Fibroblast of skin of left biceps (primary cell): ENCODE measurements at regions not wholly inside any gene's neighbourhood (a gene's known extent, or its start where the extent isn't known, plus 50 kb on each side); places are given as distances from the start of the nearest gene placed in this dataset.
"Not testable (repeated sequence)": the region's sequence is repeated elsewhere in the genome, so short reads cannot be mapped to it uniquely, and the experiment has no call there.

Source experiments
- DNase-seq, 2 experiments: peaks; one replicate each; pipeline ENCODE4 v3.0.0-alpha.2; 2013; ENCODE audit warnings: low read depth in 2 of 2

DNA sequence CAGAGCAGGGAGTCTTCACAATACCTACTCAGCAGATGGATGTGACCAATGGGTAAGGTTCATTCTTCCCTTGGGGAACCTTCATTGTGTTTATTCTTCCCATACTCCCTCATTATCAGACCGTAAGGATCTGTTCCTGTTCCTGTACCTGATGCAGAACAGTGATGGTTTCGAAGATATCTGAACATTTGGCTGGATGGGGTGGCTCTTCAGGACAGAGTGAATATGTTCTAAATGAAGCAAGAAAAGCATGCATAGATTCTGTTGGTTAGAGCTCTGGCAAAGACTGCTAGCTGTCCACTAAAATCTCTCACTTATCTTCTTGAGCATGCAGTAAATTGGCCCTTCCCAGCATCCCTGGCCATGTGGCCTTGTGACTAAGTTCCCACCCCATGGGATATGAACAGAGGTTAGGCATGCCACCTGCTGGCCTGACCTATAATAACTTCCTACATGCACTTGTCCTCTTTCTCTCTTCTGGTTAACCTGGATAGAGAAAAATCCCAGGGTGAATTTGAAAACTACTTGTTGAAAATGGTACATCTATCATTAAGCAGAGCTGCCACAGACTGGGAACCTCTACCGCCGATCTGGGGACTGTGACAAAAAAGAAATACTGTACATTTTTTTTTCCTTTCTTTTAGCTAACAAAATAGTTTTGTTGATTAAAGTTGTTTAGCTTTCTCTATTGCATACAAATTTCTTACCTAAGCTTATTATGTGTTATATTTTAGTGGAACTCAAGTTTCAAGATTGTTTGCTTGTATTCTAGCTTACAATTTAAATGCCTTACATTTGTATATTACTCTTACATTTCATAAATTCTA, 60.0 kb upstream of the BANK1 start:
- peak; percentile 24 to 26 for DNase-seq

DNA sequence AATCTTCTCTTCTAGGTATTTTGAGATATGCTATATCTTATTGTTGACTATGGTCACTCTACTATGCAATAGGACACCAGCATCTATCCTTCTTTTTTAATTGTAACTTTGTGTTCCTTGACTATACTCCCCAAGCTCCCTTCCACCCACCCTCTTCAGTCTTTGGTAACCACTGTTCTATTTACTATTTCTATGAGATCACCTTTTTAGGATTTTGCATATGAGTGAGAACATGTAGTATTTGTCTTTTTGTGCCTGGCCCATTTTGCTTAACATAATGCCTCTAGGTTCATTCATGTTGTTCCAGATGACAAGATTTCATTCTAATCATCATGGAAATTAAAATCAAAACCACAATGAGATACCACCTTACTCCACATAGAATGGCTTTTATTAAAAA, 63.3 kb upstream of the BANK1 start:
- DNase-seq: no peak

GRCh38 chr4:101724093-101724492, 66.4 kb upstream of the BANK1 start:
- no peak for DNase-seq

- no peak for DNase-seq
Measured at GRCh38 chr4:101718810-101719209, 71.7 kb upstream of the BANK1 start.

GRCh38 chr4:101711590-101712260, 78.8 kb upstream of the BANK1 start:
- DNase-seq: no peak

DNA sequence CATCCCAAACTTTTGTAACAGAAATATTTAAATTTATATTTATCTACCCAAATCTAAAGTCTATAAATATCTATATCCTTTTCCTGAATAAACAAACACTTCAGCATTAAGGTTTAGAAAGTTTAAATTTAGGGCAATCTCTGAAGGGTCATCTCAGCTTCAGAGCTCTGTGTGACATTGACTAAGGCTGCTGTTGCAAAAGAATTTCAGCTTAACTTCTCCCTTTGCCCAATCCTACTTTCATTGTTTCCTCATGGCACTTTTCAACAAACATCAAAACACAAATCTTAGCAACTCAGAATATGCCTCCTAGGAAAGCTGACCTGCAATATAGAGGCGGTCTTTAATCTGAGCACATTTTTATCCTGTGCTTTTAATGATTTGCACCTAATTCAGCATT, 79.7 kb upstream of the BANK1 start:
- DNase-seq: no peak

- no peak for DNase-seq
Measured at GRCh38 chr4:101708293-101709039, 82.1 kb upstream of the BANK1 start.

- DNase-seq: no peak
Measured at GRCh38 chr4:101707596-101707995, 82.9 kb upstream of the BANK1 start.

- DNase-seq: no peak
Measured at GRCh38 chr4:101706535-101707057, 83.9 kb upstream of the BANK1 start.

DNA sequence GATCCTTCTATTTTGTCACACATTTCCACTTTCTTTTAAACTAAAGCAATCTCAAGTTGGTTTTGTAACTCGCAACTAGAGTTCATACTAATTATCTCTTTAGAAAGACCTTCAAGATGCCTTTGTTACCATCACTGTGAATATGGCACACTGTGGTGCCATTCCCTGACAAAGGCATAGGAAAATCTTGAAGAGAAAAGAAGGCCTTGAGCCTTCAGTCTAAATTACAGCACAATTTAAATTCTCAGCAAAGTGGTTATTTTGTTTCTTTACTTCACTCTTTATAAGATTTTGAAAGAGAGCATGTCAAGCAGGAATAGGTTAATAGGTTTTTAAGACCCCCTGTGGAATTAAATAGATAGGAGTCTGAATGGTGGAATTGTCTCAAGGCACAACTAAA, 89.0 kb upstream of the BANK1 start:
- DNase-seq: no peak

DNA sequence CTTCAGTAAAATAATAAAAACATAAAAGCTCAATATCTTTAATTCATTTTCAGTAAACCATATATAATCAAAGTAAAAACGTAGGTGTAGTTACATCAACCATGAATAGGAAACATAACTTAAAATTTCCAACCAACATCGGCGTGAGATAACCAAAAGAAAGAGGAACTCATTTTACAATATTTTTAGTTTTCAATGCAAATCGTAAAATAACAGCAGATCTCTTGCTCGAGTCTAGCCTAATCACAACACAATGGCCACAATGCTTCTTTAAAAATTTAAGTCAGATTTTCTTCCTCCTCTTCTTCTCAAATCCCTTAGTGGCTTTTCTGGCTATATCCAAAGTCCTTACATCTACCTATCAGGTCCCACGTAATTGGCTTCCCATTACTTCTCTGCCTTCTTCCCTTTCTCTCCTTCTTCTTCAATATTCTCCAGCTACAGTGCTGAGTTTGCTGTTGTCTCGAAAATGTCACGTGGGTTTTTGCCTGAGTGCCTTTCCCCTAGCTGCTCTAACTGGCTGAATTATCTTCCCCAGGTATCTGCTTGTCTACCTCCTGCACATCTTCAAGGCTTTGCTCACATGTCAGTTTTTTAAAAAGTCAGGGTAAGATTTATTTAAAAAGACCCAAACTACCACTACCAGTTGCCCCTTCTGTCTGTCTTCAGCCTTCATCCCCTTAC, 90.9 kb upstream of the BANK1 start:
- DNase-seq: no peak

- no peak for DNase-seq
Measured at GRCh38 chr4:101697266-101697665, 93.3 kb upstream of the BANK1 start.

DNA sequence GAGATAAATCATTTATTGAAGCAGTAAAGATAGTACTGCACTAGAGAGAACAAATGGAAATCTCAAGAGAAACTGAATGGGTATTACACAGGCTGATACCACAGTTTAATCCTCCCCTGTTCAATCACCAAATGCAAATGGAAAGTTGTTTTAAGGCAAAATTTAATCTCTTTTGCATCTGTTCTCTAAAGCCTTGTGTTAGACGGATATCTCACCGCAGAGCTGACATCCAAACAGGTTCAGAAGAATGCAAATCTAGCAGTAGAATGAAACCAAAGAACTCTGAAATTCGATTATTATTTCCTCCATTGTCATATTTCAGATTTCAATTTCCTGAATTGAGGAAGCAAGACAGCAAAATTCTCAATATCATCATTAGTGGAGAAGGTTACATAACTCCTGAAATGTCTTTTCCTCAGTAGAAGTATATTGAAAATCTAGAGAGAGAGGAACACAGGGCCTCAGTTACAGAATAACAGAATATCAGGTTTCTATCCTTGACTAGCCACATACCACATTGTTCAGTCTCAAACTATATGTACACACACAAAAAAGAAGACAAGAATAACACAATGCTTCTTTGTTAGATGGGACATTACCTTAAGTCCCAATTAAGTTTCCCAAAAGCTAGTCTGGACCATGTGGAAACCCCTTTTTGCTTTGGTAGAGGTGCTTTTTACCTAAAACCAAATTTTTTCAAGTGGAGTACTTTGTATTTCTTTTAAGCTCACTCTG, 94.1 kb upstream of the BANK1 start:
- no peak for DNase-seq

GRCh38 chr4:101695176-101695575, 95.4 kb upstream of the BANK1 start:
- no peak for DNase-seq

DNA sequence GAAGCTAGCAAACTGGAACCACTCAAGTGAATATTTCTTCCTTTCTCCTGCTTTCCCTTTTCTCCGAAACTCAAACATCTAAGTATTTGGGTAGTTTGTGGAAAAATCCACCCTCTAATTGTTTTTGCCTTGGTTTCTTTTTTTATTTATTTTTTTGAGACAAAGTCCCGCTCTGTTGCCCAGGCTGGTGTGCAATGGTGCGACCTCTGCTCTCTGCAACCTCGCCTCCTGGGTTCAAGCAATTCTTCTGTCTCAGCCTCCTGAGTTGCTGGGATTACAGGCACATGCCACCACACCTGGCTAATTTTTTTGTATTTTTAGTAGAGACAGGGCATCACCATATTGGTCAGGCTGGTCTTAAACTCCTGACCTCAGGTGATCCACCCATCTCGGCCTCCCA, 96.1 kb upstream of the BANK1 start:
- DNase-seq: not testable (repeated sequence)

GRCh38 chr4:101693842-101694398, 96.6 kb upstream of the BANK1 start:
- DNase-seq: no peak

GRCh38 chr4:101689220-101689619, 101.3 kb upstream of the BANK1 start:
- DNase-seq: no peak

DNA sequence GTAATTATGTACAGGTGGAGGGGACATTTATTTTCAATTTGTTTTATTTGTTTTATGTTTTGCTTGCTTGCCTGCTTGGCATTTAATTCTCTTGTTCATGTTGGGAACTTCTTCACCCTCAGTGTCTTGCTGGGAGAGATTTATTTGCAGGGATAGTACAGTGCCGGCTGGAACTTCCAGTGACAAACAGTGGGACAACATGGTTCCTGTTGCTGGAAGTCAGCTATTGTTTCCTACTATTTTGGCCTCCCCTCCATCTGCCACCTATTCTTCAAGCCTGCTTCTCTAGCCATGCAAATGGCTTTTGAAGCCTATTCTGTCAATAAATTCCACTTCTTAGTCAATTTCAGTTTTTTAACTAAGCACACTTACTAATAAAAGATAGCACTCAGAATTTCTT, 105.4 kb upstream of the BANK1 start:
- DNase-seq: no peak

GRCh38 chr4:101682946-101683345, 107.6 kb upstream of the BANK1 start:
- DNase-seq: no peak

DNA sequence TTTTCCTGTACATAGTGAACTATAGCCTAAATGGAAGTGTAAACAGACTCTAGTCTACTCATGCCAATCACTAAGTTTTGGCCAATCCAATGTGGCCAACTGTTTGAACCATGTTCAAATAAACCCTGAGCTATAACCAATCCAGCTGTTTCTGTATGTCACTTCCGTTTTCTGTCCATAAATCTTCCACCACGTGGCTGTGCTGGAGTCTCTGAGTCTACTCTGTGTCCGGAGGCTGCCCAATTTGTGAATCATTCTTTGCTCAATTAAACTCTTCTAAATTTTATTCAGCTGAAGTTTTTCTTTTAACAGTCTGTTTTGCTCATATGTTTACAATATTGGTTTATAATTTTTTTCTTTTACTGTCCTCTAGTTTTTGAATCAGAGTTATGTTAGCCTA, 112.3 kb upstream of the BANK1 start:
- no peak for DNase-seq

- no peak for DNase-seq
Measured at GRCh38 chr4:101670897-101671296, 119.6 kb upstream of the BANK1 start.
